ENCODE measurements at regions not wholly inside any gene's neighbourhood (a gene's known extent, or its start where the extent isn't known, plus 50 kb on each side); places are given as distances from the start of the nearest gene placed in this dataset.

DNA sequence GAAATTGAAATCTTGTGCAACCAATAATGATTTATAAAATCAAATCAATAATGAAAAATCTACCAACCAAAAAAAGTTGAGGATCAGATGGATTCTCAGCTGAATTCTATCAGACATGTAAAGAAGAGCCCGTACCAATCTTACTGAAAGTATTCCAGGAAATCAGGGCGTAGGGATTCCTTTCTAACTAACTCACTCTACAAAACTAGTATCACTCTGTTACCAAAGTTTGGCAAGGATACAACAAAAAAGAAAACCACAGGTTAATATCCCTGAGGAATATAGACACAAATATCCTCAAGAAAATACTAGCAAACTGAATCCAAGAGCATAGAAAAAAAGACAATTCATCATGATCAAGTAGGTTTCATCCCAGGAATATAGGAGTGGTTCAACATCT, 52.8 kb upstream of the ADGRL4 start:
- Histone ChIP-seq H4K91ac (replicated peaks; ENCODE audit: insufficient read length, low read length) (no peak overlapping the region), H4K5ac (ENCODE audit: insufficient read length, low read depth, low read length) (no peak overlapping the region), H3K23ac (ENCODE audit: insufficient read length) (no peak overlapping the region), H2BK20ac (ENCODE audit: low read length) (no peak overlapping the region), H3K27me3 (replicated peaks in 1 of 4; ENCODE audit: control insufficient read depth in 3 of 4, extremely low read depth in 1 of 4, insufficient read depth in 3 of 4, low read length in 3 of 4) (no peaks in the 10 kb centered on the region), H3K79me1 (ENCODE audit: low read depth, low read length) (no peaks in the 10 kb centered on the region), H3K14ac (ENCODE audit: insufficient read length) (no peak overlapping the region), H3K9ac (replicated peaks in 1 of 4; ENCODE audit: extremely low read depth in 1 of 4, low read depth in 3 of 4, low read length in 3 of 4) (no peak overlapping the region), H2AK5ac (ENCODE audit: low read depth, low read length) (no peak overlapping the region), H3K9me3 (ENCODE audit: insufficient read depth in 2 of 2, low read depth in 1 of 2, low read length in 1 of 2) (no peaks in the 10 kb centered on the region), H3K56ac (replicated peaks; ENCODE audit: insufficient read length, low read depth, low read length) (no peak overlapping the region), H3K4me3 (ENCODE audit: extremely low read depth in 1 of 4, insufficient read depth in 2 of 4, low read depth in 3 of 4, low read length in 4 of 4) (no peak overlapping the region), H3K79me2 (ENCODE audit: control insufficient read depth in 1 of 2, insufficient read depth in 2 of 2, low read length in 2 of 2) (no peaks in the 10 kb centered on the region), H3K4ac (replicated peaks; ENCODE audit: insufficient read length, low read depth, low read length) (no peak overlapping the region), H3K23me2 (ENCODE audit: low read depth, low read length) (no peaks in the 10 kb centered on the region; the same call in 1 of the 2 replicates), H2BK15ac (ENCODE audit: low read length) (no peak overlapping the region), H2BK12ac (ENCODE audit: low read depth, low read length) (no peak overlapping the region), H3K36me3 (ENCODE audit: control insufficient read depth in 2 of 4, insufficient read depth in 4 of 4, low read length in 3 of 4) (no peaks in the 10 kb centered on the region), H2BK5ac (ENCODE audit: low read depth, low read length) (no peak overlapping the region), H4K8ac (ENCODE audit: extremely low read depth, insufficient read depth, low read length) (no peak overlapping the region), H2BK120ac (replicated peaks; ENCODE audit: low read depth, low read length) (no peak overlapping the region), H3K4me1 (replicated peaks in 1 of 4; ENCODE audit: control insufficient read depth in 3 of 4, insufficient read depth in 4 of 4, low read length in 3 of 4) (no peaks in the 10 kb centered on the region), H2AFZ (ENCODE audit: low read length) (no peak overlapping the region), H3K18ac (ENCODE audit: extremely low read depth, low read length) (no peak overlapping the region), H3K4me2 (ENCODE audit: insufficient read depth in 1 of 2, low read depth in 2 of 2, low read length in 2 of 2) (no peak overlapping the region), H4K20me1 (replicated peaks in 1 of 2; ENCODE audit: control insufficient read depth in 1 of 2, insufficient read depth in 2 of 2, low read length in 2 of 2) (no peaks in the 10 kb centered on the region), H3K27ac (ENCODE audit: low read depth, low read length) (no peak overlapping the region)
- POLR2A ChIA-PET (ENCODE audit: partially characterized antibody), result no interaction called here
- FAIRE-seq (no peak), DNase-seq (ENCODE audit: low read depth in 1 of 2, low spot score in 2 of 2) (no peak)
- no peak for TF ChIP-seq JUN (IDR thresholded peaks at IDR 0.05; ENCODE audit: low read depth, low read length)
- TF ChIP-seq EP300 (IDR thresholded peaks at IDR 0.05; ENCODE audit: borderline replicate concordance in 1 of 2, low read depth in 2 of 2, low read length in 2 of 2), result no peak
- no peak for TF ChIP-seq CHD2 (IDR thresholded peaks at IDR 0.05; ENCODE audit: low read length)
- TF ChIP-seq FOSL1 (IDR thresholded peaks at IDR 0.05; ENCODE audit: insufficient read depth, low read depth, low read length), result no peak
- CTCF ChIA-PET (ENCODE audit: partially characterized antibody), result no interaction called here
- WGBS, 2 experiments (ENCODE audit: extremely low coverage in 1 of 2, insufficient coverage in 1 of 2, insufficient read length in 1 of 2, insufficient replicate concordance in 2 of 2, low coverage in 1 of 2, low lambda C conversion rate in 2 of 2, missing lambda C conversion rate in 1 of 2), result 95% methylated on average over 2 of the region's 2 CpGs; no CpG with 5 or more reads in 1 of the 2 experiments

All from H1 (cell line).